D341Med (cell line): ENCODE measurements at regions not wholly inside any gene's neighbourhood (a gene's known extent, or its start where the extent isn't known, plus 50 kb on each side); places are given as distances from the start of the nearest gene placed in this dataset.

Experiments used
- DNase-seq: peaks from one replicate; pipeline ENCODE4 v3.0.0; 2012; ENCODE audit warnings: low spot score

GRCh38 chr10:128662520-128662919, 536.3 kb upstream of the MKI67 start:
- DNase-seq = no peak

GRCh38 chr10:128664729-128665128, 538.5 kb upstream of the MKI67 start:
- DNase-seq = no peak

- DNase-seq = no peak
These were observed 549.2 kb upstream of the MKI67 start for GRCh38 chr10:128675405-128675804.

GRCh38 chr10:128680116-128680515, 553.9 kb upstream of the MKI67 start:
- no peak for DNase-seq

- DNase-seq = no peak
These were observed 558.0 kb upstream of the MKI67 start for GRCh38 chr10:128684215-128684614.

GRCh38 chr10:128686630-128687278, 560.5 kb upstream of the MKI67 start:
- DNase-seq = no peak

GRCh38 chr10:128687408-128687807, 561.2 kb upstream of the MKI67 start:
- no peak for DNase-seq

GRCh38 chr10:128687927-128688549, 561.8 kb upstream of the MKI67 start:
- DNase-seq = no peak

GRCh38 chr10:128689667-128690066, 563.4 kb upstream of the MKI67 start:
- no peak for DNase-seq

GRCh38 chr10:128693493-128694131, 567.4 kb upstream of the MKI67 start:
- DNase-seq = no peak

- DNase-seq = no peak
These were observed 568.1 kb upstream of the MKI67 start for GRCh38 chr10:128694168-128694850.

- DNase-seq = no peak
These were observed 568.9 kb upstream of the MKI67 start for GRCh38 chr10:128694851-128695725.

GRCh38 chr10:128695931-128696330, 569.7 kb upstream of the MKI67 start:
- DNase-seq = no peak

GRCh38 chr10:128697437-128697836, 571.2 kb upstream of the MKI67 start:
- DNase-seq = no peak

GRCh38 chr10:128701381-128701780, 575.2 kb upstream of the MKI67 start:
- DNase-seq = no peak

- no peak for DNase-seq
These were observed 575.6 kb upstream of the MKI67 start for GRCh38 chr10:128701837-128702236.

- DNase-seq = no peak
These were observed 578.5 kb upstream of the MKI67 start for GRCh38 chr10:128704716-128705115.

- no peak for DNase-seq
These were observed 582.0 kb upstream of the MKI67 start for GRCh38 chr10:128708182-128708581.

GRCh38 chr10:128709686-128710085, 583.5 kb upstream of the MKI67 start:
- no peak for DNase-seq

GRCh38 chr10:128710098-128710797, 584.0 kb upstream of the MKI67 start:
- no peak for DNase-seq

- DNase-seq = no peak
These were observed 584.6 kb upstream of the MKI67 start for GRCh38 chr10:128710798-128711183.
